ENCODE measurements at regions not wholly inside any gene's neighbourhood (a gene's known extent, or its start where the extent isn't known, plus 50 kb on each side); places are given as distances from the start of the nearest gene placed in this dataset.

GRCh38 chr4:63541828-63542227 is 867.4 kb downstream of the TECRL start:
- no peaks in the 10 kb centered on the region for H3K36me3 ChIP-seq
- H3K9me3 ChIP-seq = peaks cover 0 to 22% of the 10 kb centered on the region in 2 donors
- no peaks in the 10 kb centered on the region for H3K27me3 ChIP-seq
- no peak overlapping the region for H3K27ac ChIP-seq
- H3K4me3 ChIP-seq = no peak overlapping the region
- TF ChIP-seq CTCF (IDR thresholded peaks at IDR 0.05) = no peak
- ATAC-seq (no peak), DNase-seq (no peak)
- intact Hi-C loops (cut with DNase I) = no loop called here
- no peaks in the 10 kb centered on the region for H3K4me1 ChIP-seq

DNA sequence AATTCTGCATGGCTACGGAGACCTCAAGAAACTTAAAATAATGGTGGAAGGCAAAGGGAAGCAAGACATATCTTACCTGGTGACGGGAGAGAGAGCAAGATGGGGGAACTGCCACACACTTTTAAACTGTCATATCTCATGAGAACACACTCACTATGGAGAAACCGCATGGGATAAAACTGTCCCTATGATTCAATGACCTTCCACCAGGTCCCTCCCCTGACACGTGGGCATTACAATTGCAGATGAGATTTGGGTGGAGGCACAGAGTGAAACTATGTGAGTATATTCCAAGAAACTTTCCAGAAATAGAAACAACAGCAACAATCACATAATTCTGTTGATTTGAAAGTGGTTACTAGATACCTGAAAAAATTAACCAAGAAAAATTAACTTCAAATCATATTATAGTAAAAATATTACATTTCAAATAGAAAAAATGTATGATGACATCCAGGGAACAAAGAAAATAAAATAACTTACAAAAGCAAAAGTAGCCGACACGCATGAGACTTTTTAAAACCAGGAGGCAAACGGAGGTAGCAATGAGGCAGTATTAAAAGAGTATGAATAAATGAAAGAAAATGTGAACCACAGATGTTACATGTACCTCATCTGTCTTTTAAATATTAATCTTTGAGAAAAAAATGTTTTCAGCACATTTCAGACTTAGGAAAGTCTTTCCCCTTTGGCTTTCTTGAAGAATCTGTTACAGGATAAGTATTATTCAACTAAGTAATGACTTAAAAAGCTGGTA is 879.5 kb downstream of the TECRL start:
- TF ChIP-seq CTCF (IDR thresholded peaks at IDR 0.05) = no peak
- ATAC-seq (no peak), DNase-seq (no peak)
- H3K4me1 ChIP-seq = no peaks in the 10 kb centered on the region
- no peak overlapping the region for H3K27ac ChIP-seq
- no peaks in the 10 kb centered on the region for H3K36me3 ChIP-seq
- H3K27me3 ChIP-seq = no peaks in the 10 kb centered on the region
- peaks cover 0 to 3% of the 10 kb centered on the region in 2 donors for H3K9me3 ChIP-seq
- H3K4me3 ChIP-seq = no peak overlapping the region
- intact Hi-C loops (cut with DNase I) = no loop called here

DNA sequence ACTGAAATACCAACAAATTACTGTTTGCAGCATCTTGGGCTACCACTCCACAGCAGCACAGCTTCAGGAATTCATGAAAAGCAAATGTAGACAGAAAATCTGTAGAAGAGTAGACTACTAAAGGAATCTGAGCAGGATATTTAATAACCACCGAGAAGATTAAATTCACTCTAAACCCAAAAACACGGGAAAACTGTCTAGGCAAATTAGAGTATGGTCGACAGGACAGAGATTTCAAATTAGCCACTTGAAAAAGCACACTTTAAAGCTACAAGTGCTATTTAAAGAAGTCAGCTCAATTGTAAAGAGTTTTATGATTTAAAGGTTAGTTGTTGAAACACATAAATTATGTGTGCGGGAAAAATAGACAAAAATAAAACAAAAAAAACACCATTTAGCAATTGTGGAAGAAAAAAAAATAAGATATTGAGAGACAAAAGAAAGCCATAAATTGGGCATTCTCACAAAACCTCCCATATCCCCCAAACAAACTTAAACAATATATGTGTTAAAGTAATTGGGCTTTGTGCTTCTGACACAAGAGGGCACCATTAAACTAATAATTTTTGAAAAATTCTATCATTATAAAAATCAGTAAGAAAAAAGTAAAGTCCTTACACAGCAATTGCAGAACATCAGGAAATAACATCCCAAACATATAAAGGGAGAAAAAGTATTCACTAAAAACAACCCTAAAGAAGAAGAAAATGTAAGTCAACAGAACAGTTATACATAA is 880.8 kb downstream of the TECRL start:
- Histone ChIP-seq H3K4me3 (no peak overlapping the region), H3K27me3 (no peaks in the 10 kb centered on the region), H3K9me3 (peaks cover 0 to 3% of the 10 kb centered on the region in 2 donors), H3K36me3 (no peaks in the 10 kb centered on the region), H3K27ac (no peak overlapping the region), H3K4me1 (no peaks in the 10 kb centered on the region)
- DNase-seq (peak in 1 of 4 donors; percentile 20), ATAC-seq (no peak)
- no peak for TF ChIP-seq CTCF (IDR thresholded peaks at IDR 0.05)
- intact Hi-C loops (cut with DNase I) = no loop called here

GRCh38 chr4:63526251-63526650 is 883.0 kb downstream of the TECRL start:
- Histone ChIP-seq H3K4me1 (no peaks in the 10 kb centered on the region), H3K27ac (no peak overlapping the region), H3K9me3 (peaks cover 0 to 6% of the 10 kb centered on the region in 2 donors), H3K27me3 (no peaks in the 10 kb centered on the region), H3K36me3 (no peaks in the 10 kb centered on the region), H3K4me3 (no peak overlapping the region)
- ATAC-seq (no peak), DNase-seq (no peak)
- intact Hi-C loops (cut with DNase I) = no loop called here
- no peak for TF ChIP-seq CTCF (IDR thresholded peaks at IDR 0.05)

- DNase-seq (no peak), ATAC-seq (no peak)
- no peaks in the 10 kb centered on the region for H3K36me3 ChIP-seq
- H3K4me3 ChIP-seq = no peak overlapping the region
- intact Hi-C loops (cut with DNase I) = no loop called here
- H3K27ac ChIP-seq = no peak overlapping the region
- H3K27me3 ChIP-seq = no peaks in the 10 kb centered on the region
- no peaks in the 10 kb centered on the region for H3K4me1 ChIP-seq
- peaks cover 0 to 17% of the 10 kb centered on the region in 2 donors for H3K9me3 ChIP-seq
- no peak for TF ChIP-seq CTCF (IDR thresholded peaks at IDR 0.05)
Observed at GRCh38 chr4:63524764-63525163, 884.5 kb downstream of the TECRL start.
